ENCODE measurements at regions not wholly inside any gene's neighbourhood (a gene's known extent, or its start where the extent isn't known, plus 50 kb on each side); places are given as distances from the start of the nearest gene placed in this dataset.

- Histone ChIP-seq H3K4me1 (ENCODE audit: control insufficient read depth, insufficient read depth, low read length, poor library complexity, severe bottlenecking) (no peaks in the 10 kb centered on the region), H3K9me3 (ENCODE audit: control insufficient read depth in 2 of 2, low read length in 2 of 2) (no peaks in the 10 kb centered on the region), H3K4me3 (ENCODE audit: low read depth, low read length) (no peak overlapping the region), H3K27ac (ENCODE audit: insufficient read depth, low read length, poor library complexity, severe bottlenecking) (no peak overlapping the region), H3K27me3 (ENCODE audit: control insufficient read depth, insufficient read depth, low read length) (no peaks in the 10 kb centered on the region), H3K36me3 (ENCODE audit: control insufficient read depth, insufficient read depth, low read length) (no peaks in the 10 kb centered on the region)
- no peaks in the 10 kb centered on the region for H3K4me1 Mint-ChIP-seq
- no peak overlapping the region for H3K27ac Mint-ChIP-seq
- H3K27me3 Mint-ChIP-seq, result no peaks in the 10 kb centered on the region
- DNase-seq (no peak), ATAC-seq (ENCODE audit: low read depth in 2 of 2) (no peak)
- no peaks in the 10 kb centered on the region for H3K36me3 Mint-ChIP-seq
- no peaks in the 10 kb centered on the region for H3K9me3 Mint-ChIP-seq
- no peak overlapping the region for H3K4me3 Mint-ChIP-seq
Measured at GRCh38 chr5:82644766-82645165, 366.6 kb upstream of the RPS23 start.

DNA sequence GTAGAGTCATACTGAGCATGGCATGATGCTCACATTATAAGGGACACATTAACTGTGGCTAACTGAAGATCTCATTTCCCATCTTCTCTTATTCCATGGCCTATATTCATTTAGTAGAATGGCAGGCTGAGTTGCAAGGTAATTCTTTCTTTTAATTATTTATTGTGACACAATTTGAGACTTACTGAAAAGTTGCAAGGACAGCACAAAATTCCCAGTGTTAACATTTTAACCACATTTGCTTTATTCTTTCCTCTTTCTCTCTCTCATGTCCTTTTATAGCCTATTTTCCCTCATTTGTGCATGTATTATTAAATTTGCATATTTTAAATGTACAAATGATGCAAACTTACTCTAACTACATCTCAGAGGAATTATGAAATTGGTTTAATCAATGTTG lies 366.1 kb upstream of the RPS23 start:
- Mint-ChIP-seq H3K4me1 (no peaks in the 10 kb centered on the region), H3K4me3 (no peak overlapping the region), H3K27ac (no peak overlapping the region), H3K36me3 (no peaks in the 10 kb centered on the region), H3K9me3 (no peaks in the 10 kb centered on the region), H3K27me3 (no peaks in the 10 kb centered on the region)
- ATAC-seq (ENCODE audit: low read depth in 2 of 2) (no peak), DNase-seq (no peak)
- Histone ChIP-seq H3K27ac (ENCODE audit: insufficient read depth, low read length, poor library complexity, severe bottlenecking) (no peak overlapping the region), H3K27me3 (ENCODE audit: control insufficient read depth, insufficient read depth, low read length) (no peaks in the 10 kb centered on the region), H3K4me3 (ENCODE audit: low read depth, low read length) (no peak overlapping the region), H3K4me1 (ENCODE audit: control insufficient read depth, insufficient read depth, low read length, poor library complexity, severe bottlenecking) (no peaks in the 10 kb centered on the region), H3K36me3 (ENCODE audit: control insufficient read depth, insufficient read depth, low read length) (no peaks in the 10 kb centered on the region), H3K9me3 (ENCODE audit: control insufficient read depth in 2 of 2, low read length in 2 of 2) (no peaks in the 10 kb centered on the region)

DNA sequence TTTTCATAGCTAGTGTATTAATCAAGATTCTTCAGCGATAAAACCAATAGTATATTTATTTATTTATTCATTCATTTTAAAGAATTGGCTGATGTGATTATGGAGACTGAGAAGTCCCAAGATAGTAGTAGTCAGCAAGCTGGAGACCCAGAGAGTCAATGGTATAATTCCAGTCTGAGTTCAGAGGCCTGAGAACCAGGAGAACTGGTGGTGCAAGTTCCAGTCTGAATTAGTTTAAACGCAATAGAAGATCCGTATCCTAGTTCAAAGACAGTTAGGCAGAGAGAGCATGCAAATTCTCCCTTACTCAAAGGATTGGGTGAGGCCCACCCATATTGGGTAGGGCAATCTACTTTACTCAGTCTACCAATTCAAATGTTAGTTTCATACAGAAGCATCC lies 364.2 kb upstream of the RPS23 start:
- Histone ChIP-seq H3K4me1 (ENCODE audit: control insufficient read depth, insufficient read depth, low read length, poor library complexity, severe bottlenecking) (no peaks in the 10 kb centered on the region), H3K9me3 (ENCODE audit: control insufficient read depth in 2 of 2, low read length in 2 of 2) (no peaks in the 10 kb centered on the region), H3K4me3 (ENCODE audit: low read depth, low read length) (no peak overlapping the region), H3K27ac (ENCODE audit: insufficient read depth, low read length, poor library complexity, severe bottlenecking) (no peak overlapping the region), H3K36me3 (ENCODE audit: control insufficient read depth, insufficient read depth, low read length) (no peaks in the 10 kb centered on the region), H3K27me3 (ENCODE audit: control insufficient read depth, insufficient read depth, low read length) (no peaks in the 10 kb centered on the region)
- no peaks in the 10 kb centered on the region for H3K27me3 Mint-ChIP-seq
- H3K9me3 Mint-ChIP-seq, result peaks cover 0 to 2% (median 0%) of the 10 kb centered on the region in 7 donors
- ATAC-seq (ENCODE audit: low read depth in 2 of 2) (no peak), DNase-seq (no peak)
- H3K27ac Mint-ChIP-seq, result no peak overlapping the region
- H3K36me3 Mint-ChIP-seq, result no peaks in the 10 kb centered on the region
- no peaks in the 10 kb centered on the region for H3K4me1 Mint-ChIP-seq
- no peak overlapping the region for H3K4me3 Mint-ChIP-seq

DNA sequence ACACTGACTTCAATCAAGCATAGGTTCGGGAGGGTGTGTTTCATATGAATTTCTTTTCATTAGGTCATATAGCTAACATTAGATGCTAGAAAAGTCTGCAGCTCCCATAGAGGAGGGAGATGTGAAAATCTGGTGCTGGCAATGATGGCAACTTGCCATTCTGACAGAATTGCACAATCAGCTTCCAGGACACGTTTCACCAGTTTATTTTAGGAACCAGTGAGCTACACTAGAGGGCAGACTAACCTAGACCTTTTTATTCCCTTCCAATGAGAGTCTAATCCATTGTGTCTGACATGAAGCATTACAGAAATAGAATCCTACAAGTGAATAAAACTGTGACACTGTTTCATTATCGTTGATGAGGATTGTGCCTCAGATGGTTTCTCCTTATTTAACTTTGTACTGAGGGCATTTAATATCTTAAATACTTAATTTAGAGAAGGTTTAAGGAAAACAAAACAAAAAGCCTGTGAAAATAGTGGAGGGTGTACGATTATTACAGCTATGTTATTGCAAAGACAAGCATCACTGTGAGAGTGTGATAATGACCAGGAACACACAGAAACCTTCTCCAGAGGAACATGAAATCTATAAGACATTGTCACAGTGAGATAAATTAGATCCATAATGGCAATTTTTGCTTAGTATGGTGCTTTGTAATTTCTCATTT lies 363.3 kb upstream of the RPS23 start:
- peaks cover 0 to 2% (median 0%) of the 10 kb centered on the region in 7 donors for H3K9me3 Mint-ChIP-seq
- H3K36me3 ChIP-seq (ENCODE audit: control insufficient read depth, insufficient read depth, low read length), result no peaks in the 10 kb centered on the region
- H3K4me3 ChIP-seq (ENCODE audit: low read depth, low read length), result no peak overlapping the region
- ATAC-seq (ENCODE audit: low read depth in 2 of 2) (no peak), DNase-seq (peak in 2 of 3 donors; percentile 14 to 40)
- no peak overlapping the region for H3K27ac ChIP-seq (ENCODE audit: insufficient read depth, low read length, poor library complexity, severe bottlenecking)
- no peaks in the 10 kb centered on the region for H3K27me3 ChIP-seq (ENCODE audit: control insufficient read depth, insufficient read depth, low read length)
- H3K4me3 Mint-ChIP-seq, result no peak overlapping the region
- no peaks in the 10 kb centered on the region for H3K27me3 Mint-ChIP-seq
- no peaks in the 10 kb centered on the region for H3K9me3 ChIP-seq (ENCODE audit: control insufficient read depth in 2 of 2, low read length in 2 of 2)
- H3K36me3 Mint-ChIP-seq, result no peaks in the 10 kb centered on the region
- no peaks in the 10 kb centered on the region for H3K4me1 ChIP-seq (ENCODE audit: control insufficient read depth, insufficient read depth, low read length, poor library complexity, severe bottlenecking)
- H3K27ac Mint-ChIP-seq, result no peak overlapping the region
- no peaks in the 10 kb centered on the region for H3K4me1 Mint-ChIP-seq

GRCh38 chr5:82640916-82641315 lies 362.8 kb upstream of the RPS23 start:
- Mint-ChIP-seq H3K4me3 (no peak overlapping the region), H3K4me1 (no peaks in the 10 kb centered on the region), H3K9me3 (peaks cover 0 to 2% (median 0%) of the 10 kb centered on the region in 7 donors), H3K27ac (no peak overlapping the region), H3K36me3 (no peaks in the 10 kb centered on the region), H3K27me3 (no peaks in the 10 kb centered on the region)
- ATAC-seq (ENCODE audit: low read depth in 2 of 2) (no peak), DNase-seq (no peak)
- Histone ChIP-seq H3K9me3 (ENCODE audit: control insufficient read depth in 2 of 2, low read length in 2 of 2) (no peaks in the 10 kb centered on the region), H3K36me3 (ENCODE audit: control insufficient read depth, insufficient read depth, low read length) (no peaks in the 10 kb centered on the region), H3K4me3 (ENCODE audit: low read depth, low read length) (no peak overlapping the region), H3K27ac (ENCODE audit: insufficient read depth, low read length, poor library complexity, severe bottlenecking) (no peak overlapping the region), H3K4me1 (ENCODE audit: control insufficient read depth, insufficient read depth, low read length, poor library complexity, severe bottlenecking) (no peaks in the 10 kb centered on the region), H3K27me3 (ENCODE audit: control insufficient read depth, insufficient read depth, low read length) (no peaks in the 10 kb centered on the region)

DNA sequence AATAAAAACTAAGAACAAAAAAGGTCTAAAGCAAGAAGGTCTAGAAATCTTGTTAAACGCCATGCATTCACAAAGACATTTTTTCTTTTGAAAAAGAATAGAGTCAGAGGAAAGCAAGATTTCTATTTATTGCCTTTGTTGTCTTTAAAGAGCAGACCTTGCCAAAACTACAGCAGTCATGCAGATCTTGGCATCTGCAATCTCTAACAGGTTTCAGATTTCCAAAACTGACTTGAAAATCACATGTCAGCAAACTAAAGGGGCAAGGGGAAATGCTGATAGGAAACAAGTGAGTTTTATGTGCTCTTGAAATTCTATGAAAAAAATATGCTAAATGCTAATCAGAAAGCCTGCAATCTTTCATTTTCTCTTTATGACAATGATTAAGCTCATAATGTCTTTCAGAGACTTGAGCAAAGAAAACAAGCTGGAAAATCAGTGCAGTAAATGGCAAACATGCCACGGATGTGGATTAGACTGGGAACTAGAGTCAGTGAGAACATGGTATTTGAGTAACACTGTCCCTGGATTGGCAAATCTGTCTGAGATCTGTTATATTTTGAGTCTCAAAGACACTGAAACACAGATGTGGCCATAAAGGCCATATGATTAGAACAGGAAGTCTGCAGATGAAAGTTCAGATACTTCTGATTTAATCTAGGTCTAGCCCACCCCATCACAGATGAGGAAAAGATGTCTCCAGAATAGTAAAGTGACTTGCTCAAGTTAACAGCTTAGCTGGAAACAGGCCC lies 361.4 kb upstream of the RPS23 start:
- no peak overlapping the region for H3K4me3 ChIP-seq (ENCODE audit: low read depth, low read length)
- H3K4me1 ChIP-seq (ENCODE audit: control insufficient read depth, insufficient read depth, low read length, poor library complexity, severe bottlenecking), result no peaks in the 10 kb centered on the region
- peaks cover 0 to 2% (median 0%) of the 10 kb centered on the region in 7 donors for H3K9me3 Mint-ChIP-seq
- H3K4me3 Mint-ChIP-seq, result no peak overlapping the region
- no peaks in the 10 kb centered on the region for H3K27me3 Mint-ChIP-seq
- H3K27ac ChIP-seq (ENCODE audit: insufficient read depth, low read length, poor library complexity, severe bottlenecking), result no peak overlapping the region
- no peaks in the 10 kb centered on the region for H3K36me3 Mint-ChIP-seq
- ATAC-seq (ENCODE audit: low read depth in 2 of 2), result no peak
- no peaks in the 10 kb centered on the region for H3K36me3 ChIP-seq (ENCODE audit: control insufficient read depth, insufficient read depth, low read length)
- no peaks in the 10 kb centered on the region for H3K27me3 ChIP-seq (ENCODE audit: control insufficient read depth, insufficient read depth, low read length)
- H3K4me1 Mint-ChIP-seq, result no peaks in the 10 kb centered on the region
- DNase-seq, result no peak
- H3K9me3 ChIP-seq (ENCODE audit: control insufficient read depth in 2 of 2, low read length in 2 of 2), result no peaks in the 10 kb centered on the region
- H3K27ac Mint-ChIP-seq, result no peak overlapping the region

DNA sequence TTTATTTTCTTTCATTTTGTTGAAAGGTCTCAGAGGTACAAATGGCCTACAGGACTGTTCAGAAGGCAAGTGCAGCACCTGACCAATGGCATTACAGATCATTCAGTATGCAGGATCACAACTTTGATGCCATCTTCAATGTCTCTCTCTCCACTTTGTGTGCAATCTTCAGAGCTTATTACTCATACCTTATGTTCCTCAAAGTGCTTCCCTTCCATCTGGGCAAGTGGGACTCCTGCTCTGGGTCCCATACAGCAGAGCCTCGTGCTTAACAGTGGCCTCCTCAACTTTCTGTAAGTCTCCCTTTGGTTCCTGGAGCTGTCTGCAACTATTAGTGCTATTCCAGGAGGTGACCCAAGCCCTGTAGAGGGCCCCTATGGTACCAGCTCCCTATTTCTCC lies 358.4 kb upstream of the RPS23 start:
- DNase-seq, result no peak
- peaks cover 0 to 2% (median 0%) of the 10 kb centered on the region in 7 donors for H3K9me3 Mint-ChIP-seq
- no peaks in the 10 kb centered on the region for H3K4me1 ChIP-seq (ENCODE audit: control insufficient read depth, insufficient read depth, low read length, poor library complexity, severe bottlenecking)
- H3K27me3 Mint-ChIP-seq, result no peaks in the 10 kb centered on the region
- H3K27ac ChIP-seq (ENCODE audit: insufficient read depth, low read length, poor library complexity, severe bottlenecking), result no peak overlapping the region
- H3K36me3 ChIP-seq (ENCODE audit: control insufficient read depth, insufficient read depth, low read length), result no peaks in the 10 kb centered on the region
- no peak overlapping the region for H3K4me3 Mint-ChIP-seq
- no peaks in the 10 kb centered on the region for H3K4me1 Mint-ChIP-seq
- no peak for ATAC-seq (ENCODE audit: low read depth in 2 of 2)
- no peaks in the 10 kb centered on the region for H3K27me3 ChIP-seq (ENCODE audit: control insufficient read depth, insufficient read depth, low read length)
- no peak overlapping the region for H3K27ac Mint-ChIP-seq
- H3K9me3 ChIP-seq (ENCODE audit: control insufficient read depth in 2 of 2, low read length in 2 of 2), result no peaks in the 10 kb centered on the region
- H3K4me3 ChIP-seq (ENCODE audit: low read depth, low read length), result no peak overlapping the region
- H3K36me3 Mint-ChIP-seq, result no peaks in the 10 kb centered on the region
